OCI-LY1 (cell line): ENCODE measurements at regions not wholly inside any gene's neighbourhood (a gene's known extent, or its start where the extent isn't known, plus 50 kb on each side); places are given as distances from the start of the nearest gene placed in this dataset.

Experiments used
- H2AFZ ChIP-seq: fragments of 200-600 bp; sonication (generic), shearing (Covaris generic); 2 replicates; pipeline ENCODE4 v1.6.0; 2014; ENCODE audit warnings: antibody characterized with exemption, mild to moderate bottlenecking, low read length
- H3F3A ChIP-seq: fragments of 200-600 bp; sonication (generic), shearing (Covaris generic); 2 replicates; pipeline ENCODE4 v1.6.0; 2014; ENCODE audit warnings: mild to moderate bottlenecking, antibody characterized with exemption, low read length, moderate library complexity; ENCODE audit not compliant: insufficient read depth
- H3K27ac ChIP-seq: fragments of 200-600 bp; sonication (generic); 2 replicates; pipeline ENCODE4 v1.5.1; 2014; ENCODE audit warnings: low read length, mixed run types, mild to moderate bottlenecking, low read depth; ENCODE audit not compliant: poor library complexity, severe bottlenecking
- H3K27me3 ChIP-seq: fragments of 200-600 bp; sonication (generic); 2 replicates; pipeline ENCODE4 v1.6.0; 2014; ENCODE audit warnings: antibody characterized with exemption, mild to moderate bottlenecking, low read length, moderate library complexity; ENCODE audit not compliant: insufficient read depth
- H3K36me3 ChIP-seq: fragments of 200-600 bp; sonication (generic); 2 replicates; pipeline ENCODE4 v1.6.1; 2014; ENCODE audit warnings: mild to moderate bottlenecking, antibody characterized with exemption, low read length, moderate library complexity, mixed read lengths; ENCODE audit not compliant: insufficient read depth
- H3K4me1 ChIP-seq: fragments of 200-600 bp; sonication (generic); 2 replicates; pipeline ENCODE4 v1.5.1; 2014; ENCODE audit warnings: mild to moderate bottlenecking, low read length, moderate library complexity; ENCODE audit not compliant: insufficient read depth, severe bottlenecking
- H3K4me2 ChIP-seq: fragments of 200-600 bp; sonication (generic), shearing (Covaris generic); 2 replicates; pipeline ENCODE4 v1.6.1; 2014; ENCODE audit warnings: low read length
- H3K4me3 ChIP-seq: fragments of 200-600 bp; sonication (generic); 2 replicates; pipeline ENCODE4 v1.5.1; 2014; ENCODE audit warnings: low read length, low read depth, mild to moderate bottlenecking, mixed read lengths; ENCODE audit not compliant: poor library complexity, severe bottlenecking
- H3K79me2 ChIP-seq: fragments of 200-600 bp; shearing (Covaris generic); 2 replicates; pipeline ENCODE4 v1.6.1; 2016; ENCODE audit warnings: mixed run types, low read length, mixed read lengths; ENCODE audit not compliant: insufficient read depth
- H3K9ac ChIP-seq: fragments of 200-600 bp; sonication (generic), shearing (Covaris generic); 2 replicates; pipeline ENCODE4 v1.6.1; 2014; ENCODE audit warnings: mild to moderate bottlenecking, low read length, mixed read lengths
- H3K9me2 ChIP-seq: fragments of 200-600 bp; sonication (generic), shearing (Covaris generic); 2 replicates; pipeline ENCODE4 v1.6.1; 2014; ENCODE audit warnings: low read depth, mild to moderate bottlenecking, low read length, mixed read lengths
- H3K9me3 ChIP-seq: fragments of 200-600 bp; shearing (Covaris generic); 2 replicates; pipeline ENCODE4 v1.6.1; 2014; ENCODE audit warnings: low read length, mixed read lengths
- H4K20me1 ChIP-seq: fragments of 200-600 bp; sonication (generic), shearing (Covaris generic); 2 replicates; pipeline ENCODE4 v1.6.0; 2016; ENCODE audit warnings: mild to moderate bottlenecking, low read length; ENCODE audit not compliant: insufficient read depth
- CTCF ChIP-seq: fragments of 200-600 bp; sonication (generic), shearing (Covaris generic); IDR thresholded peaks from 2 replicates; pipeline ENCODE4 v1.5.1; 2017; ENCODE audit warnings: mild to moderate bottlenecking, antibody characterized with exemption, low read length, moderate library complexity, mixed read lengths
- EZH2 ChIP-seq: fragments of 200-600 bp; sonication (generic), shearing (Covaris generic); IDR thresholded peaks from 2 replicates; pipeline ENCODE4 v1.8.0; 2017; ENCODE audit warnings: borderline replicate concordance, mixed run types, mild to moderate bottlenecking, antibody characterized with exemption, low read length, moderate library complexity, mixed read lengths

GRCh38 chr10:120278069-120278468, 179.0 kb upstream of the PLPP4 start:
- no peak overlapping the region for H3K9ac ChIP-seq
- no peaks in the 10 kb centered on the region for H4K20me1 ChIP-seq
- H2AFZ ChIP-seq: no peak overlapping the region
- H3K9me3 ChIP-seq: no peaks in the 10 kb centered on the region
- H3F3A ChIP-seq: no peaks in the 10 kb centered on the region
- no peaks in the 10 kb centered on the region for H3K27me3 ChIP-seq
- H3K27ac ChIP-seq: no peak overlapping the region
- no peaks in the 10 kb centered on the region for H3K79me2 ChIP-seq
- no peak overlapping the region for H3K4me3 ChIP-seq
- no peak for TF ChIP-seq CTCF
- TF ChIP-seq EZH2: no peak
- H3K9me2 ChIP-seq: no peaks in the 10 kb centered on the region
- no peaks in the 10 kb centered on the region for H3K36me3 ChIP-seq
- no peaks in the 10 kb centered on the region for H3K4me1 ChIP-seq
- no peak overlapping the region for H3K4me2 ChIP-seq

DNA sequence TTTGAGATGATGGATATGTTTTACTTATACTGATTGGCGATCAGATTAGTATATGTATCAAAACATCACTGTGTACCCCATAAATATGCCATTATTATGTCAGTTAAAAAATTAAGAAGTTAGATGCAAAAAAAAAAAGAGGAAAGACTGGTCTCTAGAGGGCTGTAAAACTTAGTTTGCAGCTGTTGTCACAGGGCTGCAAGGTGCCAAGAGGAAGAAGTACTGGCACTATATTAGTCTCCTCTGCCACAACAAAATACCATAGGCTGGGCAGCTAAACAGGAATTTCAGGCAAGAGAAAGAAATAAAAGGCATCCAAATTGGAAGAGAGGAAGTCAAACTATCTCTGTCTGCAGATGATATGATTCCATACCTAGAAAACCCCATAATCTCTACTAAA, 177.8 kb upstream of the PLPP4 start:
- Histone ChIP-seq H3K27ac (no peak overlapping the region), H3K79me2 (no peaks in the 10 kb centered on the region), H3K9ac (no peak overlapping the region), H3K4me2 (no peak overlapping the region), H3K4me3 (no peak overlapping the region), H3K27me3 (no peaks in the 10 kb centered on the region), H3K9me3 (no peaks in the 10 kb centered on the region), H3F3A (no peaks in the 10 kb centered on the region), H3K4me1 (no peaks in the 10 kb centered on the region), H2AFZ (no peak overlapping the region), H3K9me2 (no peaks in the 10 kb centered on the region), H4K20me1 (no peaks in the 10 kb centered on the region), H3K36me3 (no peaks in the 10 kb centered on the region)
- TF ChIP-seq CTCF: no peak
- TF ChIP-seq EZH2: no peak

- H3K4me2 ChIP-seq: no peak overlapping the region
- H3K9ac ChIP-seq: no peak overlapping the region
- H3K79me2 ChIP-seq: no peaks in the 10 kb centered on the region
- no peak overlapping the region for H3K27ac ChIP-seq
- TF ChIP-seq EZH2 (no peak), CTCF (no peak)
- H3K27me3 ChIP-seq: no peaks in the 10 kb centered on the region
- no peaks in the 10 kb centered on the region for H3K4me1 ChIP-seq
- H3K9me3 ChIP-seq: no peaks in the 10 kb centered on the region
- H4K20me1 ChIP-seq: no peaks in the 10 kb centered on the region
- no peaks in the 10 kb centered on the region for H3K36me3 ChIP-seq
- no peaks in the 10 kb centered on the region for H3F3A ChIP-seq
- no peaks in the 10 kb centered on the region for H3K9me2 ChIP-seq
- no peak overlapping the region for H2AFZ ChIP-seq
- no peak overlapping the region for H3K4me3 ChIP-seq
These were observed 174.6 kb upstream of the PLPP4 start for GRCh38 chr10:120282421-120282820.
